Nucleus accumbens (tissue), 56 donors: ENCODE measurements at regions not wholly inside any gene's neighbourhood (a gene's known extent, or its start where the extent isn't known, plus 50 kb on each side); places are given as distances from the start of the nearest gene placed in this dataset.
"Not testable (repeated sequence)": the region's sequence is repeated elsewhere in the genome, so short reads cannot be mapped to it uniquely, and the experiment has no call there.

Experiments
- DNase-seq, 56 donors: peaks; one replicate each; lab custom pipeline; 2025; lab: John Stamatoyannopoulos, UW

GRCh38 chr18:59848002-59848401 is 51.8 kb upstream of the PMAIP1 start:
- DNase-seq, result no peak

- DNase-seq, result not testable (repeated sequence)
Measured at GRCh38 chr18:59847491-59847846, 52.3 kb upstream of the PMAIP1 start.

GRCh38 chr18:59846814-59847490 is 52.8 kb upstream of the PMAIP1 start:
- DNase-seq, result no peak

GRCh38 chr18:59842947-59843346 is 56.8 kb upstream of the PMAIP1 start:
- no peak for DNase-seq

- DNase-seq, result no peak
Measured at GRCh38 chr18:59839931-59840685, 59.7 kb upstream of the PMAIP1 start.

- no peak for DNase-seq
Measured at GRCh38 chr18:59839246-59839645, 60.5 kb upstream of the PMAIP1 start.

- peak in 14 of 56 donors; percentile 1 to 29 (median 7) for DNase-seq
Measured at GRCh38 chr18:59837586-59837985, 62.2 kb upstream of the PMAIP1 start.

- DNase-seq, result no peak
Measured at GRCh38 chr18:59835605-59836379, 64.0 kb upstream of the PMAIP1 start.

- DNase-seq, result no peak
Measured at GRCh38 chr18:59834267-59834666, 65.5 kb upstream of the PMAIP1 start.

- no peak for DNase-seq
Measured at GRCh38 chr18:59833785-59834184, 66.0 kb upstream of the PMAIP1 start.

- DNase-seq, result peak in 43 of 56 donors; percentile 1 to 80 (median 22)
Measured at GRCh38 chr18:59823596-59824195, 76.1 kb upstream of the PMAIP1 start.

- no peak for DNase-seq
Measured at GRCh38 chr18:59822612-59823550, 76.9 kb upstream of the PMAIP1 start.

GRCh38 chr18:59821983-59822382 is 77.8 kb upstream of the PMAIP1 start:
- DNase-seq, result no peak

GRCh38 chr18:59820663-59821062 is 79.1 kb upstream of the PMAIP1 start:
- no peak for DNase-seq

- DNase-seq, result no peak
Measured at GRCh38 chr18:59818769-59819168, 81.0 kb upstream of the PMAIP1 start.

- no peak for DNase-seq
Measured at GRCh38 chr18:59814891-59815290, 84.9 kb upstream of the PMAIP1 start.

GRCh38 chr18:59813942-59814341 is 85.9 kb upstream of the PMAIP1 start:
- no peak for DNase-seq

GRCh38 chr18:59810735-59811520 is 88.9 kb upstream of the PMAIP1 start:
- no peak for DNase-seq

- DNase-seq, result no peak
Measured at GRCh38 chr18:59810183-59810582, 89.6 kb upstream of the PMAIP1 start.
